ENCODE measurements at regions not wholly inside any gene's neighbourhood (a gene's known extent, or its start where the extent isn't known, plus 50 kb on each side); places are given as distances from the start of the nearest gene placed in this dataset.

DNA sequence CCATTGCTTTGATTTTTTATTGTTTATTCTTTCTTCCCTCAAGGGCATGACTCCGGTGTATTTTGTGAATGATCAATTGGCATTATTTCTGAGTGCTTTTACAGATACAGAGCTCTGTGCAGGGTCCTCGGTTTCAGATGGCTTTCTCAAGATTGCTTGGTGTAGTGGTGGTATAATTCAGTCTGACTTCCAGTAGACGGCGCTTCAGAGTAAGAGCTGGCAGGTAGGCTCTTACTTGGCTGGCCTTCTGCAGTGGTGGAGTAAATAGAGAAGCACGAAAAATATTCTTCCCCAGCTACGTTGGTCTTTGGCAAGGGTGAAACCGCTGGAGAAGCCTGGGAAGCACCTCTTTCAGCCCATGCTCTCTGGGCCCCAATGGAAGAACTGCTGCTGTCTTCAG lies 723.0 kb upstream of the BCHE start:
- TF ChIP-seq CTCF (IDR thresholded peaks at IDR 0.05; ENCODE audit: unreplicated experiment) = no peak
- Mint-ChIP-seq H3K9me3 (peaks cover 6% of the 10 kb centered on the region), H3K36me3 (no peaks in the 10 kb centered on the region), H3K27me3 (ENCODE audit: low read depth) (no peaks in the 10 kb centered on the region), H3K4me3 (no peak overlapping the region), H3K27ac (no peak overlapping the region), H3K4me1 (peaks cover 25% of the 10 kb centered on the region)
- DNase-seq (ENCODE audit: low spot score in 2 of 2, unreplicated experiment in 2 of 2) = no peak

- Mint-ChIP-seq H3K9me3 (peaks cover 6% of the 10 kb centered on the region), H3K27me3 (ENCODE audit: low read depth) (no peaks in the 10 kb centered on the region), H3K4me1 (peaks cover 35% of the 10 kb centered on the region), H3K27ac (no peak overlapping the region), H3K36me3 (no peaks in the 10 kb centered on the region), H3K4me3 (no peak overlapping the region)
- no peak for DNase-seq (ENCODE audit: low spot score in 2 of 2, unreplicated experiment in 2 of 2)
- no peak for TF ChIP-seq CTCF (IDR thresholded peaks at IDR 0.05; ENCODE audit: unreplicated experiment)
Measured at GRCh38 chr3:166556955-166557354, 719.7 kb upstream of the BCHE start.

GRCh38 chr3:166554023-166554422 lies 716.8 kb upstream of the BCHE start:
- Mint-ChIP-seq H3K4me3 (no peak overlapping the region), H3K9me3 (peaks cover 11% of the 10 kb centered on the region), H3K27ac (peak overlapping the region; percentile 79), H3K36me3 (no peaks in the 10 kb centered on the region), H3K27me3 (ENCODE audit: low read depth) (no peaks in the 10 kb centered on the region), H3K4me1 (peaks cover 38% of the 10 kb centered on the region)
- DNase-seq (ENCODE audit: low spot score in 2 of 2, unreplicated experiment in 2 of 2) = no peak
- no peak for TF ChIP-seq CTCF (IDR thresholded peaks at IDR 0.05; ENCODE audit: unreplicated experiment)

DNA sequence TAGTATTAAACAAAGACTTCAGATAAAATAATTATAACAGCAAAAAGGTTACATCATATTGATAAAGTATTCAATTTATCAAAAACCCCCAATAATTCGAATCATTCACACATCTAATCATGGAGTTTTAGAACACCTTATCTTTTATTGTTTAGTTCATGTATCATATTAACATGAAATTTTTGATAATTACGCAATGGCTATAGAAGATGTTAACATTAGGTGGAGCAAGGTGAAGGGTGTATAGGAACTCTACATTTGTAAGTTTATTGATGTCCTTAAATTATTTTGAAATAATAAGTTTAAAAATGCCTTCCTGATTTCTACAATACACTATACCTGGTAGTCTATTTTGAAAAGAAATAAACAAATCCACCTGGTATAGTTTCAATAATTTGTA lies 696.5 kb upstream of the BCHE start:
- Mint-ChIP-seq H3K27ac (no peak overlapping the region), H3K9me3 (peaks cover 22% of the 10 kb centered on the region), H3K36me3 (peaks cover 4% of the 10 kb centered on the region), H3K4me3 (no peak overlapping the region), H3K27me3 (ENCODE audit: low read depth) (no peaks in the 10 kb centered on the region), H3K4me1 (no peaks in the 10 kb centered on the region)
- no peak for DNase-seq (ENCODE audit: low spot score in 2 of 2, unreplicated experiment in 2 of 2)
- no peak for TF ChIP-seq CTCF (IDR thresholded peaks at IDR 0.05; ENCODE audit: unreplicated experiment)

GRCh38 chr3:166531730-166532129 lies 694.5 kb upstream of the BCHE start:
- peaks cover 4% of the 10 kb centered on the region for H3K36me3 Mint-ChIP-seq
- H3K4me3 Mint-ChIP-seq = no peak overlapping the region
- DNase-seq (ENCODE audit: low spot score in 2 of 2, unreplicated experiment in 2 of 2) = no peak
- H3K27ac Mint-ChIP-seq = no peak overlapping the region
- H3K4me1 Mint-ChIP-seq = no peaks in the 10 kb centered on the region
- no peak for TF ChIP-seq CTCF (IDR thresholded peaks at IDR 0.05; ENCODE audit: unreplicated experiment)
- H3K9me3 Mint-ChIP-seq = peaks cover 22% of the 10 kb centered on the region
- H3K27me3 Mint-ChIP-seq (ENCODE audit: low read depth) = no peaks in the 10 kb centered on the region

- H3K27me3 Mint-ChIP-seq (ENCODE audit: low read depth) = no peaks in the 10 kb centered on the region
- H3K4me1 Mint-ChIP-seq = no peaks in the 10 kb centered on the region
- no peak for TF ChIP-seq CTCF (IDR thresholded peaks at IDR 0.05; ENCODE audit: unreplicated experiment)
- peaks cover 16% of the 10 kb centered on the region for H3K9me3 Mint-ChIP-seq
- no peak overlapping the region for H3K27ac Mint-ChIP-seq
- no peak overlapping the region for H3K4me3 Mint-ChIP-seq
- H3K36me3 Mint-ChIP-seq = peaks cover 3% of the 10 kb centered on the region
- DNase-seq (ENCODE audit: low spot score in 2 of 2, unreplicated experiment in 2 of 2) = no peak
Measured at GRCh38 chr3:166527325-166527724, 690.1 kb upstream of the BCHE start.
